ENCODE measurements at regions not wholly inside any gene's neighbourhood (a gene's known extent, or its start where the extent isn't known, plus 50 kb on each side); places are given as distances from the start of the nearest gene placed in this dataset.

DNA sequence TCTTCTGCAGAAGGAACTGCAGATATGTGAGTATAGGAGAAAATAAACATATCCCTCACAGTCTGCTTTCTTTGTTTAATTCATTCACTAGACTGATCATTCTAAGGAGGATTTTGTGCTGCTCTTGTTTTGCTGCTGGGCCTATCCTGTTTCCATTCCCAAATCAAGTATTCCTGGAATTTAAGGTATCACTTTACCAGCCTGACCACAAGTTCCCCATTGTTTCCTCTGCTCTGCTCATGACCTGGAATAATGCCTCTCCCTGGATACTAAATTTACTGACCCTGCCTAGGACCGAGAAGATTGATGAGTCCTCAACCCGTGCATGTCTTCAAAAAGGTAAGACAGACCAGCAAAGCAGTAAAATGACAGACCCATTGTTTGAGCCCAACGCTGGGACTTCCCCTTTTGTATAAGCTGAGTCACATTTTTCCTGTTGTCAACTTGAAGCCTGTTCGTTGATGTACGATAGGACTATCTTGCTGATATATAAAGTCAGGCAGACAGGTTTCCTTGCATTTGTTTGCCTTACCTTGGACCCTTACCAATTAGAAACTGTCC, 85.5 kb upstream of the TET2 start (continued):
- TF ChIP-seq, protein P1, sequence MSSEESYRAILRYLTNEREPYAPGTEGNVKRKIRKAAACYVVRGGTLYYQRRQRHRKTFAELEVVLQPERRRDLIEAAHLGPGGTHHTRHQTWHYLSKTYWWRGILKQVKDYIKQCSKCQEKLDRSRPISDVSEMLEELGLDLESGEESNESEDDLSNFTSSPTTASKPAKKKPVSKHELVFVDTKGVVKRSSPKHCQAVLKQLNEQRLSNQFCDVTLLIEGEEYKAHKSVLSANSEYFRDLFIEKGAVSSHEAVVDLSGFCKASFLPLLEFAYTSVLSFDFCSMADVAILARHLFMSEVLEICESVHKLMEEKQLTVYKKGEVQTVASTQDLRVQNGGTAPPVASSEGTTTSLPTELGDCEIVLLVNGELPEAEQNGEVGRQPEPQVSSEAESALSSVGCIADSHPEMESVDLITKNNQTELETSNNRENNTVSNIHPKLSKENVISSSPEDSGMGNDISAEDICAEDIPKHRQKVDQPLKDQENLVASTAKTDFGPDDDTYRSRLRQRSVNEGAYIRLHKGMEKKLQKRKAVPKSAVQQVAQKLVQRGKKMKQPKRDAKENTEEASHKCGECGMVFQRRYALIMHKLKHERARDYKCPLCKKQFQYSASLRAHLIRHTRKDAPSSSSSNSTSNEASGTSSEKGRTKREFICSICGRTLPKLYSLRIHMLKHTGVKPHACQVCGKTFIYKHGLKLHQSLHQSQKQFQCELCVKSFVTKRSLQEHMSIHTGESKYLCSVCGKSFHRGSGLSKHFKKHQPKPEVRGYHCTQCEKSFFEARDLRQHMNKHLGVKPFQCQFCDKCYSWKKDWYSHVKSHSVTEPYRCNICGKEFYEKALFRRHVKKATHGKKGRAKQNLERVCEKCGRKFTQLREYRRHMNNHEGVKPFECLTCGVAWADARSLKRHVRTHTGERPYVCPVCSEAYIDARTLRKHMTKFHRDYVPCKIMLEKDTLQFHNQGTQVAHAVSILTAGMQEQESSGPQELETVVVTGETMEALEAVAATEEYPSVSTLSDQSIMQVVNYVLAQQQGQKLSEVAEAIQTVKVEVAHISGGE (CRISPR knock-in tag; IDR thresholded peaks at IDR 0.05) = no peak
- TF ChIP-seq FOXM1 (IDR thresholded peaks at IDR 0.05; ENCODE audit: low read depth, low read length) (no peak; the same call in none of the 2 replicates), MYB (IDR thresholded peaks at IDR 0.05; ENCODE audit: borderline replicate concordance, low read depth, low read length) (no peak), HDAC2 (IDR thresholded peaks at IDR 0.05) (no peak), CHD4 (IDR thresholded peaks at IDR 0.05) (0 out of 2 replicates have a peak, but pooled peaks have one; percentile 72), EGR1 (IDR thresholded peaks at IDR 0.05; ENCODE audit: borderline replicate concordance in 1 of 2, low read depth in 2 of 2, low read length in 2 of 2) (no peak), CBX3 (IDR thresholded peaks at IDR 0.05; ENCODE audit: borderline replicate concordance, low read depth) (no peak), EZH2 (IDR thresholded peaks at IDR 0.05; ENCODE audit: borderline replicate concordance, control insufficient read depth, low read depth, low read length) (no peak), SREBF2 (IDR thresholded peaks at IDR 0.05; ENCODE audit: low read length) (no peak), BACH1 (IDR thresholded peaks at IDR 0.05; ENCODE audit: borderline replicate concordance) (peak; percentile 76; the same call in 1 of the 2 replicates), BHLHE40 (IDR thresholded peaks at IDR 0.05; ENCODE audit: borderline replicate concordance in 1 of 2, low read depth in 2 of 2, low read length in 1 of 2) (peak; percentile 62 to 74; a peak in 2 of 4 replicates), TCF12 (IDR thresholded peaks at IDR 0.05; ENCODE audit: low read depth, low read length) (no peak), HDAC6 (IDR thresholded peaks at IDR 0.05; ENCODE audit: unreplicated experiment) (no peak)
- TF ChIP-seq, protein P2, sequence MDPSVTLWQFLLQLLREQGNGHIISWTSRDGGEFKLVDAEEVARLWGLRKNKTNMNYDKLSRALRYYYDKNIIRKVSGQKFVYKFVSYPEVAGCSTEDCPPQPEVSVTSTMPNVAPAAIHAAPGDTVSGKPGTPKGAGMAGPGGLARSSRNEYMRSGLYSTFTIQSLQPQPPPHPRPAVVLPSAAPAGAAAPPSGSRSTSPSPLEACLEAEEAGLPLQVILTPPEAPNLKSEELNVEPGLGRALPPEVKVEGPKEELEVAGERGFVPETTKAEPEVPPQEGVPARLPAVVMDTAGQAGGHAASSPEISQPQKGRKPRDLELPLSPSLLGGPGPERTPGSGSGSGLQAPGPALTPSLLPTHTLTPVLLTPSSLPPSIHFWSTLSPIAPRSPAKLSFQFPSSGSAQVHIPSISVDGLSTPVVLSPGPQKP (IDR thresholded peaks at IDR 0.05; ENCODE audit: low read depth, low read length) = no peak
- TF ChIP-seq, protein P3, sequence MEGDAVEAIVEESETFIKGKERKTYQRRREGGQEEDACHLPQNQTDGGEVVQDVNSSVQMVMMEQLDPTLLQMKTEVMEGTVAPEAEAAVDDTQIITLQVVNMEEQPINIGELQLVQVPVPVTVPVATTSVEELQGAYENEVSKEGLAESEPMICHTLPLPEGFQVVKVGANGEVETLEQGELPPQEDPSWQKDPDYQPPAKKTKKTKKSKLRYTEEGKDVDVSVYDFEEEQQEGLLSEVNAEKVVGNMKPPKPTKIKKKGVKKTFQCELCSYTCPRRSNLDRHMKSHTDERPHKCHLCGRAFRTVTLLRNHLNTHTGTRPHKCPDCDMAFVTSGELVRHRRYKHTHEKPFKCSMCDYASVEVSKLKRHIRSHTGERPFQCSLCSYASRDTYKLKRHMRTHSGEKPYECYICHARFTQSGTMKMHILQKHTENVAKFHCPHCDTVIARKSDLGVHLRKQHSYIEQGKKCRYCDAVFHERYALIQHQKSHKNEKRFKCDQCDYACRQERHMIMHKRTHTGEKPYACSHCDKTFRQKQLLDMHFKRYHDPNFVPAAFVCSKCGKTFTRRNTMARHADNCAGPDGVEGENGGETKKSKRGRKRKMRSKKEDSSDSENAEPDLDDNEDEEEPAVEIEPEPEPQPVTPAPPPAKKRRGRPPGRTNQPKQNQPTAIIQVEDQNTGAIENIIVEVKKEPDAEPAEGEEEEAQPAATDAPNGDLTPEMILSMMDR (IDR thresholded peaks at IDR 0.05 in 2 of 3, conservative IDR thresholded peaks at IDR 0.05 in 1 of 3; ENCODE audit: control insufficient read depth in 2 of 3, extremely low read depth in 1 of 3, insufficient read depth in 1 of 3, low read depth in 3 of 3, low read length in 3 of 3) = no peak
- TF ChIP-seq, protein P4, sequence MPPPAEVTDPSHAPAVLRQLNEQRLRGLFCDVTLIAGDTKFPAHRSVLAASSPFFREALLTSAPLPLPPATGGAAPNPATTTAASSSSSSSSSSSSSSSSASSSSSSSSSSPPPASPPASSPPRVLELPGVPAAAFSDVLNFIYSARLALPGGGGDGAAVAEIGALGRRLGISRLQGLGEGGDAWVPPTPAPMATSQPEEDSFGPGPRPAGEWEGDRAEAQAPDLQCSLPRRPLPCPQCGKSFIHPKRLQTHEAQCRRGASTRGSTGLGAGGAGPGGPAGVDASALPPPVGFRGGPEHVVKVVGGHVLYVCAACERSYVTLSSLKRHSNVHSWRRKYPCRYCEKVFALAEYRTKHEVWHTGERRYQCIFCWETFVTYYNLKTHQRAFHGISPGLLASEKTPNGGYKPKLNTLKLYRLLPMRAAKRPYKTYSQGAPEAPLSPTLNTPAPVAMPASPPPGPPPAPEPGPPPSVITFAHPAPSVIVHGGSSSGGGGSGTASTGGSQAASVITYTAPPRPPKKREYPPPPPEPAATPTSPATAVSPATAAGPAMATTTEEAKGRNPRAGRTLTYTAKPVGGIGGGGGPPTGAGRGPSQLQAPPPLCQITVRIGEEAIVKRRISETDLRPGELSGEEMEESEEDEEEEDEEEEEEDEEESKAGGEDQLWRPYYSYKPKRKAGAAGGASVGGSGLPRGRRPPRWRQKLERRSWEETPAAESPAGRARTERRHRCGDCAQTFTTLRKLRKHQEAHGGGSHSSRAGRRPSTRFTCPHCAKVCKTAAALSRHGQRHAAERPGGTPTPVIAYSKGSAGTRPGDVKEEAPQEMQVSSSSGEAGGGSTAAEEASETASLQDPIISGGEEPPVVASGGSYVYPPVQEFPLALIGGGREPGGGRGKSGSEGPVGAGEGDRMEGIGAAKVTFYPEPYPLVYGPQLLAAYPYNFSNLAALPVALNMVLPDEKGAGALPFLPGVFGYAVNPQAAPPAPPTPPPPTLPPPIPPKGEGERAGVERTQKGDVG (CRISPR knock-in tag; IDR thresholded peaks at IDR 0.05) = no peak
- TF ChIP-seq, protein P5, sequence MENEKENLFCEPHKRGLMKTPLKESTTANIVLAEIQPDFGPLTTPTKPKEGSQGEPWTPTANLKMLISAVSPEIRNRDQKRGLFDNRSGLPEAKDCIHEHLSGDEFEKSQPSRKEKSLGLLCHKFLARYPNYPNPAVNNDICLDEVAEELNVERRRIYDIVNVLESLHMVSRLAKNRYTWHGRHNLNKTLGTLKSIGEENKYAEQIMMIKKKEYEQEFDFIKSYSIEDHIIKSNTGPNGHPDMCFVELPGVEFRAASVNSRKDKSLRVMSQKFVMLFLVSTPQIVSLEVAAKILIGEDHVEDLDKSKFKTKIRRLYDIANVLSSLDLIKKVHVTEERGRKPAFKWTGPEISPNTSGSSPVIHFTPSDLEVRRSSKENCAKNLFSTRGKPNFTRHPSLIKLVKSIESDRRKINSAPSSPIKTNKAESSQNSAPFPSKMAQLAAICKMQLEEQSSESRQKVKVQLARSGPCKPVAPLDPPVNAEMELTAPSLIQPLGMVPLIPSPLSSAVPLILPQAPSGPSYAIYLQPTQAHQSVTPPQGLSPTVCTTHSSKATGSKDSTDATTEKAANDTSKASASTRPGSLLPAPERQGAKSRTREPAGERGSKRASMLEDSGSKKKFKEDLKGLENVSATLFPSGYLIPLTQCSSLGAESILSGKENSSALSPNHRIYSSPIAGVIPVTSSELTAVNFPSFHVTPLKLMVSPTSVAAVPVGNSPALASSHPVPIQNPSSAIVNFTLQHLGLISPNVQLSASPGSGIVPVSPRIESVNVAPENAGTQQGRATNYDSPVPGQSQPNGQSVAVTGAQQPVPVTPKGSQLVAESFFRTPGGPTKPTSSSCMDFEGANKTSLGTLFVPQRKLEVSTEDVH (IDR thresholded peaks at IDR 0.05; ENCODE audit: low read depth, partially characterized antibody) = no peak

Measured in GM12878 (cell line).